Tibial nerve (tissue), 4 donors: ENCODE measurements at regions not wholly inside any gene's neighbourhood (a gene's known extent, or its start where the extent isn't known, plus 50 kb on each side); places are given as distances from the start of the nearest gene placed in this dataset.

Source experiments
- DNase-seq, 2 donors: peaks; one replicate each; pipeline ENCODE4 v3.0.0-alpha.2; 2019; ENCODE audit warnings: low spot score in 2 of 2
- H3K27ac ChIP-seq, 4 donors: fragments of 200-600 bp; sonication (generic) in 3 of 4; one replicate each; pipeline ENCODE4 v1.5.1; 2017 to 2019; ENCODE audit warnings: mild to moderate bottlenecking in 1 of 4
- H3K27me3 ChIP-seq, 2 donors: fragments of 200-600 bp; sonication (generic) in 1 of 2; one replicate each; pipeline versions ENCODE4 v1.5.1 to v1.6.0; 2017 to 2019
- H3K36me3 ChIP-seq, 3 donors: fragments of 200-600 bp; sonication (generic); one replicate each; pipeline ENCODE4 v1.5.1; 2018 to 2019
- H3K4me1 ChIP-seq, 4 donors: fragments of 200-600 bp; sonication (generic) in 3 of 4; one replicate each; pipeline ENCODE4 v1.5.1; 2017 to 2019
- H3K4me3 ChIP-seq, 4 donors: fragments of 200-600 bp; sonication (generic) in 3 of 4; one replicate each; pipeline ENCODE4 v1.5.1; 2017 to 2019; ENCODE audit warnings: mild to moderate bottlenecking in 1 of 4, moderate library complexity in 1 of 4
- H3K9me3 ChIP-seq, 4 donors: fragments of 200-600 bp; sonication (generic) in 3 of 4; one replicate each; pipeline ENCODE4 v1.5.1; 2017 to 2019
- EP300 ChIP-seq, 2 donors: sonication (generic); formaldehyde crosslinking; IDR thresholded peaks; one replicate each; pipeline ENCODE4 v1.6.1; 2017; ENCODE audit warnings: antibody characterized with exemption in 2 of 2, mild to moderate bottlenecking in 1 of 2
- POLR2A ChIP-seq, 2 donors: fragments of 450-650 bp; IDR thresholded peaks; one replicate each; pipeline ENCODE4 v1.6.1; 2017; ENCODE audit warnings: antibody characterized with exemption in 2 of 2, mild to moderate bottlenecking in 2 of 2, moderate library complexity in 2 of 2
- WGBS, 2 donors: methylation state at CpG; one replicate each; pipeline ENCODE4 v1.1.5; 2018; 5-methylcytosine and 5-hydroxymethylcytosine counted together
- TF ChIP-seq, protein P1 (sequence below), 5 experiments: fragments of 200-600 bp in 3 of 5; fragments of 450-650 bp in 2 of 5; sonication (generic) in 3 of 5; IDR thresholded peaks; one replicate each; pipeline ENCODE4 v1.5.1; 2016 to 2019; ENCODE audit warnings: antibody characterized with exemption in 5 of 5, mild to moderate bottlenecking in 3 of 5, moderate library complexity in 2 of 5

DNA sequence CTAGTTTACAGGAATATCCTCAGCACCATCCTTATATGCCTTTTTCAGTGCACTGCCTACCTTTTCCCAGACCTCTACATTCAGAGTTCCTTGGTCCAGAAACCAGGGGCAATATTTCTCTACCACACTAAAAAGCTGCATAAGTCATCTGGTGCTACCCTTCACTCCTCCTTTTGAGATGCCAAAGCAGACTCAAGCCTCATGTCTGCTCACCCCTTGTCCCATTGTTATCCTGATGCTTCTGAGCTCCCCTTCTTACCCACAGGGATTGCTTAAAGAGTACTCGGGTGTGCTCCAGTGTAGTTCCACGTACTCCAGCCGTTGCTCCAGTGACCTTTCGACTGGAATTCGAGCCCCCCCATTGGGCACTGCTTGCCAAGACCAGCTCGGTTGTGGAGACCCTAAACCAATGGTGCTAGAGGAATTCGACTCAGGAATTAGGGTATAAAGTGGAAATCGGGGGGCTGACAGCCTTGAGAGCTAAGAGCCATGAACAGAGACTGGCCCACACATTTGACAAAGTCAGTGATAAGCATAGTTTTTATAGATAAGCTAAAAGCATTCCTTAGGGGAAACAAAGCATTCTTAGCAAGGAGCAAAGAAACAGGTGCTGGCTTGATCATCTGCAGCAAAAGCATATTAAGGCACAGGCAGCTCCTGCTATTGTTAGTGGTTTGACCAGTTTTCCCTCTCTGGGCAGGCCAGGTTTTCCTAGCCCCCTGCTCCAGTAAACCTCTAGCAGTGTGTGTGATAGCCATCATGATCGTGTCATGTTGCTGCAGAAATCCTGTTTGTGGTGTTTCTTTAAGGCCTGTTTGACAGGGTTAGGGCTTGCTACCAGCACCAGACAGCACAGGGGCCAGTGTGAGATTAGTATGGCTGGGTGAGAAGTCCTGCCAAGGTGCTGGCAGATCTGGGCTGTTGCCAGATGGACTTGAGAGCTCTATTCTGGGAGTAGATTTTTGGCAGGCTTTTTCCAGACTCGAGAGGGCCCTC, 57.5 kb upstream of the WDR1 start:
- H3K36me3 ChIP-seq: no peaks in the 10 kb centered on the region
- no peak for DNase-seq
- no peak for TF ChIP-seq POLR2A (IDR thresholded peaks at IDR 0.05)
- TF ChIP-seq EP300 (IDR thresholded peaks at IDR 0.05): no peak
- TF ChIP-seq, protein P1, sequence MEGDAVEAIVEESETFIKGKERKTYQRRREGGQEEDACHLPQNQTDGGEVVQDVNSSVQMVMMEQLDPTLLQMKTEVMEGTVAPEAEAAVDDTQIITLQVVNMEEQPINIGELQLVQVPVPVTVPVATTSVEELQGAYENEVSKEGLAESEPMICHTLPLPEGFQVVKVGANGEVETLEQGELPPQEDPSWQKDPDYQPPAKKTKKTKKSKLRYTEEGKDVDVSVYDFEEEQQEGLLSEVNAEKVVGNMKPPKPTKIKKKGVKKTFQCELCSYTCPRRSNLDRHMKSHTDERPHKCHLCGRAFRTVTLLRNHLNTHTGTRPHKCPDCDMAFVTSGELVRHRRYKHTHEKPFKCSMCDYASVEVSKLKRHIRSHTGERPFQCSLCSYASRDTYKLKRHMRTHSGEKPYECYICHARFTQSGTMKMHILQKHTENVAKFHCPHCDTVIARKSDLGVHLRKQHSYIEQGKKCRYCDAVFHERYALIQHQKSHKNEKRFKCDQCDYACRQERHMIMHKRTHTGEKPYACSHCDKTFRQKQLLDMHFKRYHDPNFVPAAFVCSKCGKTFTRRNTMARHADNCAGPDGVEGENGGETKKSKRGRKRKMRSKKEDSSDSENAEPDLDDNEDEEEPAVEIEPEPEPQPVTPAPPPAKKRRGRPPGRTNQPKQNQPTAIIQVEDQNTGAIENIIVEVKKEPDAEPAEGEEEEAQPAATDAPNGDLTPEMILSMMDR (IDR thresholded peaks at IDR 0.05): no peak
- no peaks in the 10 kb centered on the region for H3K27me3 ChIP-seq
- no peak overlapping the region for H3K4me3 ChIP-seq
- no peaks in the 10 kb centered on the region for H3K9me3 ChIP-seq
- 68 to 78% methylated on average over 10 of the region's 10 CpGs for WGBS, 2 donors
- H3K4me1 ChIP-seq: peaks cover 0 to 20% (median 0%) of the 10 kb centered on the region in 4 donors
- no peak overlapping the region for H3K27ac ChIP-seq

DNA sequence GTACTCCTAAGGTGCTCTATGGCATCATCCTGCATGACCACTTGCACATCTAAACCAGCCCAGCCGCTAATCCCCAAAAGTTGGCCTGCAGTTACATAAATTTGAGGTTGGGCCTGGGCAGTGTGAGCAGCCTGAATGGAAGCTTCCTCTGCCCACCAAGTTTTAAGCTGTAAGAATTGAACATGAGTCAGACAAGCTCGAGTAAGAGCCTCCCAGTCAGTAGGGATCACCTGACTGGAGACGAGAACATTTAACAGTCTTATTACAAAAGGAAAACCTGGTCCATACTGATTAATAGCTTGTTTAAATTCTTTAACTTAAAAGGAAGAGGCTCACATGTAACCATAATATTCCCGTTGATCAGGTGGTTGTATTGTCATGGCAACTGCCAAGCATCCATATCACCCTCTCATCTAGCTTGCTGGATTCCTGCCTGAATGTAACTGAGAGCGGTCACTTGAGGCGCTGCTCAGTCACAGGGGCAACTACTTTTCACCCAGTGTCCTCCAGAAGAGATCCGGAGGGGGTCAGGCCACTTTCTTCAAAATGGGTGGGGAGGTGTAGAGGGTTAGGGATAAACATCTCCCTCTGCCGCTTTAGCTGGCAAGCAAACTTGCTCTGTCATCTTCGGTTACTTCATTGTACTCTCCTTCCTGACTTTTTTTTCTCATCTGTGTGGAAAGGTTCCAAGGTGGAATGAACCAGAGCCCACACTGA, 56.6 kb upstream of the WDR1 start:
- TF ChIP-seq, protein P1 (IDR thresholded peaks at IDR 0.05): no peak
- Histone ChIP-seq H3K27ac (no peak overlapping the region), H3K4me1 (peaks cover 0 to 25% (median 0%) of the 10 kb centered on the region in 4 donors), H3K9me3 (no peaks in the 10 kb centered on the region), H3K4me3 (no peak overlapping the region), H3K27me3 (no peaks in the 10 kb centered on the region), H3K36me3 (no peaks in the 10 kb centered on the region)
- 66 to 74% methylated on average over 9 of the region's 9 CpGs for WGBS, 2 donors
- no peak for DNase-seq

DNA sequence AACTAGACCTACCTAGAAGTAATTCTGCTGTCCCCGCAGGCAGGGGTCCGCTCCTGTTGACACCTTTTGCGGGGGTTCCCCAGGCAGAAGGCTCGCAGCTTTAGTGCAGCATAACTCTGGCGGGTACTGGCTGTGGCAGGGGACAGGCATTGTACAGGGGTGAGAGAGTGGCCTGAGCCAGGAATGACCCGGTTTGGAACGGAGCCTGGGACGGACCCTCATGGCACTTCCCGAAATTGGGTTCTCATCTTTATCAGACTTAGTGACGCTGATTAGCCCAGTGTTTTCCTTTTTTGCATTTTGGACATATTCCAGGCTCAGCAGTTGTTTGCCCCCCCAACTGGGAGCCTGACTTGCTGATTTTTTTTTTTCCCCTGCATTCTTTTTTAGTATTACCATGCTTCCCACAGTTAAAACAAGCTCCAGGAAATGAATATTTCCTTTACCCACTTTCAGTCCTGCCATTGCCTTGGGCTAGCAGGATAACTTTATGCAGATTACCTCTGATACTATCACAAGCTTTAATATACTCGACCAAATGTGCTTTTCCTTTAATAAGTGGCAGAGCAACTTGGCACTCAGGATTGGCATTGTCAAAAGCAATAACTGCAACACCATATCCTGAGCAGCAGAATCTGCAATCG, 55.8 kb upstream of the WDR1 start:
- DNase-seq: no peak
- Histone ChIP-seq H3K27ac (no peak overlapping the region), H3K9me3 (no peaks in the 10 kb centered on the region), H3K4me1 (peaks cover 0 to 25% (median 0%) of the 10 kb centered on the region in 4 donors), H3K4me3 (no peak overlapping the region), H3K36me3 (no peaks in the 10 kb centered on the region), H3K27me3 (no peaks in the 10 kb centered on the region)
- WGBS, 2 donors: 52 to 55% methylated on average over 12 of the region's 12 CpGs
- TF ChIP-seq, protein P1 (IDR thresholded peaks at IDR 0.05): no peak
- TF ChIP-seq POLR2A (IDR thresholded peaks at IDR 0.05) (no peak), EP300 (IDR thresholded peaks at IDR 0.05) (no peak)

DNA sequence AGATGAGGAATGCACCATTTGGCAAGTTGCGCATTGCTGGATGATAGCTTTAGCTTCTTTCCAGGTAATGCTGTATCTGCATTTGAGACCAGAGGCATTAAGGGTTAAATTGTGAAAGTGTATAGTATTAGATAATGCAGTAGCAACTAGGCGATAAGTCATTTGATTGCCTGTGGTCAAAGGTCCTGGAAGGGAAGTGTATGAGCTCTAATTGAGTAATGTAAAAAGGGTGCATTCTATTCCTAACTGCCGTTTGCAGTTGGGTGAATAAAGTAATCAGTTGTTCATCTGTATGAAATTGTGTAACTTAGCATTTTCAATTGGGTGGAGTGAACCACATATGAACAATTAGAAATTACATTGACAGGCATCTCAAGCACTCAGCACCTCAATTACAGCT, 54.5 kb upstream of the WDR1 start:
- DNase-seq: no peak
- Histone ChIP-seq H3K27me3 (no peaks in the 10 kb centered on the region), H3K4me3 (no peak overlapping the region), H3K36me3 (no peaks in the 10 kb centered on the region), H3K4me1 (peaks cover 0 to 25% (median 0%) of the 10 kb centered on the region in 4 donors), H3K27ac (no peak overlapping the region), H3K9me3 (no peaks in the 10 kb centered on the region)
- WGBS, 2 donors: 46 to 50% methylated on average over 3 of the region's 3 CpGs
- TF ChIP-seq EP300 (IDR thresholded peaks at IDR 0.05): no peak
- TF ChIP-seq, protein P1 (IDR thresholded peaks at IDR 0.05): no peak
- no peak for TF ChIP-seq POLR2A (IDR thresholded peaks at IDR 0.05)
